Hematopoietic multipotent progenitor cell treated with erythropoietin and hydrocortisone succinate and interleukin-3 and kit ligand, for 6 days (in vitro differentiated cells): ENCODE measurements at regions not wholly inside any gene's neighbourhood (a gene's known extent, or its start where the extent isn't known, plus 50 kb on each side); places are given as distances from the start of the nearest gene placed in this dataset.

Source experiments
- DNase-seq: peaks from one replicate; pipeline ENCODE4 v3.0.0-alpha.2; 2015

- no peak for DNase-seq
Measured at GRCh38 chr2:81981585-81981984, 1677.0 kb upstream of the LRRTM1 start.

GRCh38 chr2:81979086-81979485 lies 1674.5 kb upstream of the LRRTM1 start:
- DNase-seq, result no peak

- DNase-seq, result no peak
Measured at GRCh38 chr2:81976998-81977397, 1672.4 kb upstream of the LRRTM1 start.

GRCh38 chr2:81974216-81974615 lies 1669.7 kb upstream of the LRRTM1 start:
- no peak for DNase-seq

GRCh38 chr2:81942876-81943275 lies 1638.3 kb upstream of the LRRTM1 start:
- no peak for DNase-seq

GRCh38 chr2:81942136-81942680 lies 1637.7 kb upstream of the LRRTM1 start:
- DNase-seq, result no peak

- no peak for DNase-seq
Measured at GRCh38 chr2:81940266-81940955, 1635.9 kb upstream of the LRRTM1 start.

GRCh38 chr2:81937944-81938343 lies 1633.4 kb upstream of the LRRTM1 start:
- DNase-seq, result no peak

- no peak for DNase-seq
Measured at GRCh38 chr2:81903534-81903933, 1599.0 kb upstream of the LRRTM1 start.

GRCh38 chr2:81901017-81901416 lies 1596.5 kb upstream of the LRRTM1 start:
- peak; percentile 23 for DNase-seq

GRCh38 chr2:81895620-81896250 lies 1591.2 kb upstream of the LRRTM1 start:
- no peak for DNase-seq

- peak; percentile 13 for DNase-seq
Measured at GRCh38 chr2:81894451-81894990, 1590.0 kb upstream of the LRRTM1 start.

GRCh38 chr2:81876624-81877023 lies 1572.1 kb upstream of the LRRTM1 start:
- DNase-seq, result peak; percentile 30

- DNase-seq, result no peak
Measured at GRCh38 chr2:81872006-81872405, 1567.5 kb upstream of the LRRTM1 start.

GRCh38 chr2:81870119-81870518 lies 1565.6 kb upstream of the LRRTM1 start:
- DNase-seq, result no peak

- no peak for DNase-seq
Measured at GRCh38 chr2:81858998-81859397, 1554.4 kb upstream of the LRRTM1 start.

GRCh38 chr2:81853341-81853740 lies 1548.8 kb upstream of the LRRTM1 start:
- DNase-seq, result no peak

GRCh38 chr2:81852651-81853050 lies 1548.1 kb upstream of the LRRTM1 start:
- no peak for DNase-seq

GRCh38 chr2:81839780-81840179 lies 1535.2 kb upstream of the LRRTM1 start:
- no peak for DNase-seq

GRCh38 chr2:81835321-81836000 lies 1530.9 kb upstream of the LRRTM1 start:
- peak; percentile 12 for DNase-seq

- no peak for DNase-seq
Measured at GRCh38 chr2:81786811-81787210, 1482.3 kb upstream of the LRRTM1 start.

GRCh38 chr2:81767187-81767912 lies 1462.8 kb upstream of the LRRTM1 start:
- DNase-seq, result no peak
